ENCODE measurements at regions not wholly inside any gene's neighbourhood (a gene's known extent, or its start where the extent isn't known, plus 50 kb on each side); places are given as distances from the start of the nearest gene placed in this dataset.

DNA sequence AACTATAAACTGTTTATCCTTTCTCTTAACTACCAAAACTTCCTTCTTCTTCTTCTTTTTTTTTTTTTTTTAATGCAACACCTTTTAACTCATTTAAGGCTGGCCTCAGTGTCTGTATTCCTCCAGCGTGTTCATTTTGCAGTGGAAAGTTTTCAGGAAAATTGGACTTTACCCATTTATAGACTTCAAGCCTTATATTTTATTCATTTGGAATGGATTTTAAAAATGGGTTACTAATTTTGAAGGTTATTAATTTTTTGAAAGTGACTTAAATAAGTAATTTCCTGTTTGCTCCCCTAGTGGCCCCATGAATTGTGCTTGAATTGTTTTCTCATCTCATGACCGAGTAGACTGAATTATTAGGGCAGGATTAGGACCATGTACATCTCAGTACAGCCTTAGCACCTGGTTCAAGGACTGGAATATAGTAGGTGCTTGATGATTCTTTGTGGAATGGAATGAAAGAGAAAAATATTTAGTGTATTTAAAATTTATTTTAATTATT, 282.7 kb downstream of the ANKRD50 start:
- no peak overlapping the region for H3K27ac ChIP-seq (ENCODE audit: insufficient read depth, low read length)
- H3K4me2 ChIP-seq (ENCODE audit: extremely low read depth, insufficient read depth, low read length) = no peak overlapping the region
- H3K4me1 ChIP-seq (ENCODE audit: control insufficient read depth, extremely low read depth, insufficient read depth, low read length) = peaks cover 8% of the 10 kb centered on the region
- H3K9me3 ChIP-seq (ENCODE audit: control insufficient read depth, insufficient read depth, low read depth, low read length) = no peaks in the 10 kb centered on the region
- no peaks in the 10 kb centered on the region for H4K20me1 ChIP-seq (ENCODE audit: control insufficient read depth, extremely low read depth, insufficient read depth, low read length)
- no peak overlapping the region for H2AFZ ChIP-seq (ENCODE audit: low read length)
- H3K9ac ChIP-seq (ENCODE audit: insufficient read depth, low read length) = no peak overlapping the region
- no peaks in the 10 kb centered on the region for H3K36me3 ChIP-seq (ENCODE audit: control insufficient read depth, insufficient read depth, low read length)
- no peaks in the 10 kb centered on the region for H3K27me3 ChIP-seq (ENCODE audit: control insufficient read depth, insufficient read depth, low read length)
- H3K4me3 ChIP-seq (replicated peaks in 1 of 4; ENCODE audit: control extremely low read depth in 1 of 4, insufficient read depth in 1 of 4, low read depth in 3 of 4, low read length in 4 of 4) = no peak overlapping the region
- no peak for DNase-seq (ENCODE audit: low read depth in 2 of 2)
- H3K79me2 ChIP-seq (ENCODE audit: control insufficient read depth, insufficient read depth, low read length) = no peaks in the 10 kb centered on the region
- TF ChIP-seq EZH2 (IDR thresholded peaks at IDR 0.05; ENCODE audit: low read length, missing control alignments) = no peak

DNA sequence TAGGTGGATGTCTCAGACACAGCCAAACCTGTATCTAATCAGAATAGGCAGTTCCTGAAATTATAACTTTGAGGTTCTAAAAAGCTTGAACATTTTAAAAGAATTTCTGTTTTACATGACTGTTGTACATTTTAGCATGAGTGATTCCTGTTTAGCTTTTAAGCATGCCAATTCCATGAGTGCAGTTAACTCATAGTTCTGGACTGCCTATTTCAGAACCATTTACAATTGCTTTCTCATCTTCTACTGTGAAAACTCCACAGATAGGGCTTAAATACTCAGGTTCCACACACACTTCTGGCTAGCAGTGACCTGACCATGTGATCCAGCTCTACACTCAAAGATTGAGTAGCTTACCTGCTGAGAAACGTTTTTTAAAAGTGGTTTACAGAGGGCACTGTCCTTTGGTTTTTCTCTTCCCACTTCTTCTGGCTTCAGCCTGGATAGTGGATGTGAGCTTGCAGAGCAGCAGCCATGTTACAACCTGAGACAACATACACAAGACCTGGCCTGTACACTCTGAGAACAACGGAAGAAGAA, 280.8 kb downstream of the ANKRD50 start:
- TF ChIP-seq CTCF (conservative IDR thresholded peaks at IDR 0.05 in 1 of 2, IDR thresholded peaks at IDR 0.05 in 1 of 2; ENCODE audit: low read depth in 1 of 2, low read length in 2 of 2) = no peak
- Histone ChIP-seq H3K4me3 (replicated peaks in 1 of 4; ENCODE audit: control extremely low read depth in 1 of 4, insufficient read depth in 1 of 4, low read depth in 3 of 4, low read length in 4 of 4) (no peak overlapping the region), H3K27ac (ENCODE audit: insufficient read depth, low read length) (no peak overlapping the region), H3K4me1 (ENCODE audit: control insufficient read depth, extremely low read depth, insufficient read depth, low read length) (peaks cover 8% of the 10 kb centered on the region), H3K9ac (ENCODE audit: insufficient read depth, low read length) (no peak overlapping the region), H3K9me3 (ENCODE audit: control insufficient read depth, insufficient read depth, low read depth, low read length) (no peaks in the 10 kb centered on the region), H3K36me3 (ENCODE audit: control insufficient read depth, insufficient read depth, low read length) (no peaks in the 10 kb centered on the region), H3K27me3 (ENCODE audit: control insufficient read depth, insufficient read depth, low read length) (no peaks in the 10 kb centered on the region), H3K4me2 (ENCODE audit: extremely low read depth, insufficient read depth, low read length) (no peak overlapping the region), H4K20me1 (ENCODE audit: control insufficient read depth, extremely low read depth, insufficient read depth, low read length) (no peaks in the 10 kb centered on the region), H2AFZ (ENCODE audit: low read length) (no peak overlapping the region), H3K79me2 (ENCODE audit: control insufficient read depth, insufficient read depth, low read length) (no peaks in the 10 kb centered on the region)
- peak; percentile 26 to 35 for DNase-seq (ENCODE audit: low read depth in 2 of 2)

DNA sequence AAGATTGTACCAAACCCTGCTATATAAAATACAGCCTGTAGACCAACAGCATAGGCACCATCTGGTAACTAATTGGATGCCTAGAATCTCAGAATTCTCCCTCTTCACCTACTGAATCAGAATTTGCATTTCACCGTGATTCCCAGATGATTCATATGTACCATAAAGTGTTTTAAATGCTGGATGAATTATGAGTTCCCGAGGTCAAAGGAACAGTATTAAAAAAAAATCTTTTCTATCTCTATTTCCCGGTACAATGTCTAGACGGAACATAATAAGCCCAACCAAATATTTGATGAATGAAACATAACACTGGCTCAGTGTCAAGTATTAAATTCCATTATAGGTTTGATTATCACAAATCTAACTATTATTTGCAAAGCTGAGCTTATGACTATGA, 280.0 kb downstream of the ANKRD50 start:
- Histone ChIP-seq H3K4me2 (ENCODE audit: extremely low read depth, insufficient read depth, low read length) (no peak overlapping the region), H3K4me3 (replicated peaks in 1 of 4; ENCODE audit: control extremely low read depth in 1 of 4, insufficient read depth in 1 of 4, low read depth in 3 of 4, low read length in 4 of 4) (no peak overlapping the region), H3K9ac (ENCODE audit: insufficient read depth, low read length) (no peak overlapping the region), H2AFZ (ENCODE audit: low read length) (no peak overlapping the region), H3K36me3 (ENCODE audit: control insufficient read depth, insufficient read depth, low read length) (no peaks in the 10 kb centered on the region), H3K27ac (ENCODE audit: insufficient read depth, low read length) (no peak overlapping the region), H4K20me1 (ENCODE audit: control insufficient read depth, extremely low read depth, insufficient read depth, low read length) (no peaks in the 10 kb centered on the region), H3K27me3 (ENCODE audit: control insufficient read depth, insufficient read depth, low read length) (no peaks in the 10 kb centered on the region), H3K9me3 (ENCODE audit: control insufficient read depth, insufficient read depth, low read depth, low read length) (no peaks in the 10 kb centered on the region), H3K4me1 (ENCODE audit: control insufficient read depth, extremely low read depth, insufficient read depth, low read length) (peaks cover 8% of the 10 kb centered on the region), H3K79me2 (ENCODE audit: control insufficient read depth, insufficient read depth, low read length) (no peaks in the 10 kb centered on the region)
- TF ChIP-seq CTCF (conservative IDR thresholded peaks at IDR 0.05 in 1 of 2, IDR thresholded peaks at IDR 0.05 in 1 of 2; ENCODE audit: low read depth in 1 of 2, low read length in 2 of 2) = no peak
- DNase-seq (ENCODE audit: low read depth in 2 of 2) = peak; percentile 33 to 77

Measured in fibroblast of lung (primary cell).